Renal cortex interstitium (tissue), 11 donors: ENCODE measurements at regions not wholly inside any gene's neighbourhood (a gene's known extent, or its start where the extent isn't known, plus 50 kb on each side); places are given as distances from the start of the nearest gene placed in this dataset.
A peak's percentile ranks its signal among the peaks of the same experiment; 100 is the strongest.

Experiments used
- DNase-seq, 11 donors: peaks; one replicate each; pipeline ENCODE4 v3.0.0-alpha.2; 2013; ENCODE audit warnings: low read depth in 9 of 11, low spot score in 4 of 11; ENCODE audit errors: extremely low read depth in 1 of 11

GRCh38 chr14:85437148-85437547 is 92.8 kb upstream of the FLRT2 start:
- no peak for DNase-seq

- DNase-seq: no peak
Observed at GRCh38 chr14:85438001-85438400, 91.9 kb upstream of the FLRT2 start.

- no peak for DNase-seq
Observed at GRCh38 chr14:85438481-85438942, 91.4 kb upstream of the FLRT2 start.

- no peak for DNase-seq
Observed at GRCh38 chr14:85439696-85440328, 90.1 kb upstream of the FLRT2 start.

GRCh38 chr14:85441909-85442643 is 87.9 kb upstream of the FLRT2 start:
- DNase-seq: no peak

GRCh38 chr14:85442996-85443395 is 86.9 kb upstream of the FLRT2 start:
- DNase-seq: no peak

GRCh38 chr14:85444635-85445034 is 85.3 kb upstream of the FLRT2 start:
- peak in 7 of 11 donors; percentile 3 to 25 (median 10) for DNase-seq

GRCh38 chr14:85445151-85445795 is 84.7 kb upstream of the FLRT2 start:
- no peak for DNase-seq

- DNase-seq: no peak
Observed at GRCh38 chr14:85447883-85448282, 82.1 kb upstream of the FLRT2 start.

GRCh38 chr14:85451421-85451820 is 78.5 kb upstream of the FLRT2 start:
- no peak for DNase-seq

- DNase-seq: no peak
Observed at GRCh38 chr14:85453401-85454225, 76.3 kb upstream of the FLRT2 start.

GRCh38 chr14:85454226-85454813 is 75.6 kb upstream of the FLRT2 start:
- DNase-seq: no peak

- no peak for DNase-seq
Observed at GRCh38 chr14:85459361-85460000, 70.5 kb upstream of the FLRT2 start.

GRCh38 chr14:85461432-85462133 is 68.4 kb upstream of the FLRT2 start:
- no peak for DNase-seq

GRCh38 chr14:85463512-85463911 is 66.4 kb upstream of the FLRT2 start:
- no peak for DNase-seq

GRCh38 chr14:85464135-85464895 is 65.6 kb upstream of the FLRT2 start:
- DNase-seq: no peak

- DNase-seq: no peak
Observed at GRCh38 chr14:85466678-85467077, 63.3 kb upstream of the FLRT2 start.
